Sigmoid colon (tissue), 4 donors: ENCODE measurements at regions not wholly inside any gene's neighbourhood (a gene's known extent, or its start where the extent isn't known, plus 50 kb on each side); places are given as distances from the start of the nearest gene placed in this dataset.

Experiments
- EP300 ChIP-seq, 4 donors: sonication (generic); formaldehyde crosslinking; IDR thresholded peaks; one replicate each; pipeline ENCODE4 v1.6.1; 2017; ENCODE audit warnings: antibody characterized with exemption in 4 of 4
- POLR2AphosphoS5 ChIP-seq, 4 donors: sonication (generic); formaldehyde crosslinking; IDR thresholded peaks; one replicate each; pipeline ENCODE4 v1.6.1; 2017; ENCODE audit warnings: antibody characterized with exemption in 4 of 4
- TF ChIP-seq, protein P1 (sequence below), 4 experiments: fragments of 450-650 bp in 3 of 4; fragments of 200-600 bp in 1 of 4; IDR thresholded peaks; one replicate each; pipeline ENCODE4 v1.5.1; 2016 to 2019; ENCODE audit warnings: antibody characterized with exemption in 4 of 4, mild to moderate bottlenecking in 3 of 4, moderate library complexity in 2 of 4

DNA sequence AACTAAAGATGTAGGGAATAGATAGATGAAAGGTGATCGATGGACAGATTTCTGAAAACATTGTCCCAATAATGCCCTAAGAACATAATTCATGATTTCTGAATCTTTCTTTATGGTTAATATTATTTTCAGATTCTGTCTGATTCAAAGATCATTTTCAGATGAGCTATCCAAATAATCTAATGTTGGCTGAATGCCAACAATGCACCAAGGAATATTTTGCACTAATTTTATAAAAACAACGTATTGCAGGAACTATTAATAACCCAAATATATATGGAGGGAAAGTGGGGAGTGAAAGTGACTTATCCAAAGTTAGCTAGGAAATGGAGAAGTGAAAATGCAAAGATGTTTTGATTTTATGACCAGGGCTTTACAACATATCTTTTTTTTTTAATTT is 1675.5 kb downstream of the STIM2 start:
- TF ChIP-seq, protein P1, sequence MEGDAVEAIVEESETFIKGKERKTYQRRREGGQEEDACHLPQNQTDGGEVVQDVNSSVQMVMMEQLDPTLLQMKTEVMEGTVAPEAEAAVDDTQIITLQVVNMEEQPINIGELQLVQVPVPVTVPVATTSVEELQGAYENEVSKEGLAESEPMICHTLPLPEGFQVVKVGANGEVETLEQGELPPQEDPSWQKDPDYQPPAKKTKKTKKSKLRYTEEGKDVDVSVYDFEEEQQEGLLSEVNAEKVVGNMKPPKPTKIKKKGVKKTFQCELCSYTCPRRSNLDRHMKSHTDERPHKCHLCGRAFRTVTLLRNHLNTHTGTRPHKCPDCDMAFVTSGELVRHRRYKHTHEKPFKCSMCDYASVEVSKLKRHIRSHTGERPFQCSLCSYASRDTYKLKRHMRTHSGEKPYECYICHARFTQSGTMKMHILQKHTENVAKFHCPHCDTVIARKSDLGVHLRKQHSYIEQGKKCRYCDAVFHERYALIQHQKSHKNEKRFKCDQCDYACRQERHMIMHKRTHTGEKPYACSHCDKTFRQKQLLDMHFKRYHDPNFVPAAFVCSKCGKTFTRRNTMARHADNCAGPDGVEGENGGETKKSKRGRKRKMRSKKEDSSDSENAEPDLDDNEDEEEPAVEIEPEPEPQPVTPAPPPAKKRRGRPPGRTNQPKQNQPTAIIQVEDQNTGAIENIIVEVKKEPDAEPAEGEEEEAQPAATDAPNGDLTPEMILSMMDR (IDR thresholded peaks at IDR 0.05), result no peak
- TF ChIP-seq POLR2AphosphoS5 (IDR thresholded peaks at IDR 0.05) (no peak), EP300 (IDR thresholded peaks at IDR 0.05) (no peak)
